NCI-H2029 treated with DMSO at 0.1 percent for 48 hours (cell line): ENCODE measurements at regions not wholly inside any gene's neighbourhood (a gene's known extent, or its start where the extent isn't known, plus 50 kb on each side); places are given as distances from the start of the nearest gene placed in this dataset.

Experiments
- DNase-seq: peaks from one replicate; lab custom pipeline; 2025; lab: John Stamatoyannopoulos, UW

DNA sequence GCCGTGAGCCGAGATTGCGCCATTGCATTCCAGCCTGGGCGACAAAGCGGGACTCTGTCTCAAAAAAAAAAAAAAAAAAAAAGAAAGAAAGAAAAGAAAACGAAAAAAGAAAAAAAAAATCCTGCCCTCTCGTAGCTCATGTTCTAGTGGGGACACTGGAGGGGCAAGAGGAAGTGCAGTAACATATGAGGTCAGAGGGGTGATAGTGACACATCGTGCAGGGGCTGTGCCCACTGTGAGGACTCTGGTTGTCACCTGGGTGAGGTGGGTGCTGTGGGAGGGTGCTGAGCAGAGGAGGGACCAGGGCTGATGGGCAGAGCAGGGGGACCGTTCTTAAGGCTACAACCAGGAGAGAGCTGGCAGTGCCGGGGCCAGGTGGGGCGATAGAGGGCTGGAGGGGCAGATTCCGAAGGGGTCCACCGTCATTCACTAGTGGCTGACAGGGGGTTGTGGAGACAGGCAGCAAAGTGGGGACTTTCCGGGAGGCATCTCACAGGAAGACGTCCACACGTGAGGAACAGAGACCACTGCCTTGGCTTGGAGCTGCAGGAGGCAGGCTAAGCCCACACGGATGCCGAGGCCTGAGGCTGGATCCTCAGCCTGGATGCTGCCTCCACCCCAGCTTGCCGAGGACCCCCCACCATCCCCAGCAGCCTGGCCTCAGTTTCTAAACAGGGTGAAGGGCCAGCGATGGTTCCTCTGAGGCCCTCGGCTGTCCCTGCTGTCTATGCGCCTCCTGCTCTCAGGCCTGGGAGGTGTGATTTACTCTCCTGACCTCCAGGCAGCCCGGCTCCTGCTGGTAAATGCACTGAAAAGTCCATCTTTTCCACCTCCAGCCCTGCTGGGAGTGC lies 154.3 kb upstream of the IQSEC1 start:
- no peak for DNase-seq

GRCh38 chr3:13224967-13225366 lies 151.7 kb upstream of the IQSEC1 start:
- no peak for DNase-seq

- DNase-seq: no peak
These were observed 150.5 kb upstream of the IQSEC1 start for GRCh38 chr3:13223574-13224237.

DNA sequence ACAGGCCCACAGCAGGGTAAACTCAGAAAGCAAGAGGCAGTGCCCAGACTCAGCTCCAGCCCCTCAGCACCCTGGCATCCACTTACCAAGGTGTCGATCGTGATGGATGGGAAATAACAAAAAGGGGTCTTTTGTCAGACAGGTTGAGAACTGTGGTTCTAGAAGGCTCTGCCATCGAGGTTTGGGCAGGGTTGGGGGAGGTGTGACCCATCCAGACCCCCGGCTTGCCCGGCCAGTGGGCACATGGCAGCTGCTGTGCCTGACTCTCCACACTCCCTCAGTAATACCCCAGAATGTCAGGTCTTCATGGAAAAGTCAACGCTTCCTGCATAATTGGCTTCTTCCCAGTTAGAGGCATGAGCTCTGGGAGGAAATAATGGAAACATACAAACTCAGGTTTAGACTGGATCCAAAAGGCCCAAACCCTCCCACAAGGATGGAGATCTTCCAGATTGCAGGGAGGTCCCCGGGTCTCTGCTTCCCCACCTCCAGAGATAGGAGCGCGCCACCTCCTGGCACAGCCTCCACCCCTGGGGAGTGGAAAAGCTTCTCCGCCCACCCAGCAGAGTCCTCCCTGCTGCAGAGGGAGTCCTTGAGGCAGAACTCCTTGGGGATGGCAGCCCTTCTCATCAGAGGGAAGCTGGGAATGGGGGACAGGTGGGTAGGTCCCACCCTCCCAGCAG lies 149.8 kb upstream of the IQSEC1 start:
- DNase-seq: no peak

DNA sequence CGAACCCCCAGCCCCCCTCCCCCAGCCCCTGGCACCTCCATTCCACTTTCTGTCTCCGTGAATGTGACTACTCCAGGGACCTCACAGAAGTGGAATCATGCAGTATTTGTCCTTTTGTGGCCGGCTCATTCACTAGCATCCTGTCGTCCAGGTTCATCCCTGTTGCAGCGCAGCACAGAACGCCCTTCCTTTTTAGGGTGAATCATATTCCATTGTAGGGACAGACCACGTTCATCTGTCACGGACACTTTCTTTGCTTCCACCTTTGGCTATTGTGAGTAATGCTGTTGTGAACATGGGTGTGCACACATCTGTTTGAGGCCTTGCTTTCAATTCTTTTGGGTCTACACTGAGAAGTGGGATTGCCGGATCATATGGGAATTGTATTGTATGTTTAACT lies 148.9 kb upstream of the IQSEC1 start:
- no peak for DNase-seq

- DNase-seq: no peak
These were observed 148.3 kb upstream of the IQSEC1 start for GRCh38 chr3:13221491-13222061.

- no peak for DNase-seq
These were observed 147.8 kb upstream of the IQSEC1 start for GRCh38 chr3:13220991-13221390.

DNA sequence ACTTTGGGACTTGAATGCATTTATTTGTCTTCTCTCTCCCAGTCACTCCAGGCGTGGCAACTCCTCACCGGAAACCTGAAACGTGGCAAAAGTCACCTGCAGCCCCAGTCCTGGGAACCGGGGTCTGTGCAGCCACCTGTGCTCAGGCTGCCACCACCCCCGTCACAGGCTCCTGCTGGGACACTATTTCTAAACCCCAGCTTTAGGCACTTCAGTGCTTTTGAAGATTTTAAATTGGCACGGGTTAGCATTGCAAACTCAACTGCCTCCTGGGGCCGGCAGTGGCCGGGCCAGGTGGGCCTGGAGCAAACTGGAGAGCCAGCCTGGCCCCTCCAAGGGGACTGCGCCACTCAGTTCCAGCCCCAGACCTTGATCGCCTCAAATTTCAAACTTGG lies 146.7 kb upstream of the IQSEC1 start:
- DNase-seq: no peak

GRCh38 chr3:13219077-13219901 lies 146.1 kb upstream of the IQSEC1 start:
- DNase-seq: no peak

- DNase-seq: no peak
These were observed 145.3 kb upstream of the IQSEC1 start for GRCh38 chr3:13218541-13218908.

- DNase-seq: no peak
These were observed 144.7 kb upstream of the IQSEC1 start for GRCh38 chr3:13217736-13218540.

- DNase-seq: no peak
These were observed 144.0 kb upstream of the IQSEC1 start for GRCh38 chr3:13217253-13217652.

DNA sequence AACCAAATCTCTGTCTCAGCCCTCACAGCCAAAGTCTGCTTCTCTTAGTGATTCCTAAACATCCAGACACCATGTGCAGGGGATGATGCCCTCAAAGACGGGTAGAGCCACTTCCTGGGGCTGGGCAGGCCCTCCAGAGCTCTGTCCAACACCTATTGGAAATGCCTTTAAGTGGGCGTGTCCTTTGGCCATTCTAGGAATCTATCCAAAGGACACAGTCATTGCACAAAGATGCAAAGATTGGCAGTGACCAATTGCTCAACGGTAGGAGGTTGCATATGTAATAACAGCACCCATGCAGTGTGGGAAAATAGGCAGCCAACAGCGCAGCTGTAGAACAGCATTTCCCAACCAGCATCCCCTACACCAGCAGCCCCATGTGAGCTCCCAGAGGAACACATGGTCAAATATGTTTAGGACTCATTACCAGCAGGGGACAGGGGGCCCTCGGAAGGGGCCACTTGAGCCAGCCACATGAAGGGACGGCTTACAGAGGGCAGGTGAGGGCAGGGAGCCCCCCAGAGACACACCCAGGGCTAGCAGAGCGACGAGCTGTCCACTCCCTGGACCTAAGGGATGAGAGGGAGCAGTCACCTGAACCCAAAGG lies 142.8 kb upstream of the IQSEC1 start:
- no peak for DNase-seq

- no peak for DNase-seq
These were observed 141.7 kb upstream of the IQSEC1 start for GRCh38 chr3:13214847-13215472.

GRCh38 chr3:13213911-13214846 lies 140.9 kb upstream of the IQSEC1 start:
- no peak for DNase-seq

DNA sequence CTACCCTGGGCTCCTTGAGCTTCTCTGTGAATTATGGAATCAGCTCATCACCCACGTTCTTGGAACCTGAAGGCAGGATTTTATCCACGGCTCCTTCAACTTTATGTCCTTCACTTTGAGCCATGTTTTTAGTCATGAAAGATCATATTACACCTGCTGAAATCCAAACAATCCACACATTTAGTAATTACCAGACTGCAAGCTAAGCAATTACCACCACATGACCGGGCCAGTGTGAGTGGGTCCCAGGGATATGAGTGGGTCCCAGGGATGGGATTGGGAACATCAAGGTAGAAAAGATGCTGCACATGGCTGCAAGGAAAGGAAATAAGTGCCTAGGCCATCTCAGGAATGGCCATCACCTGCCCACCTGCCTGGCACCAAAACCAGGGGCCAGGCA lies 140.3 kb upstream of the IQSEC1 start:
- DNase-seq: no peak

GRCh38 chr3:13211605-13212210 lies 138.5 kb upstream of the IQSEC1 start:
- no peak for DNase-seq

DNA sequence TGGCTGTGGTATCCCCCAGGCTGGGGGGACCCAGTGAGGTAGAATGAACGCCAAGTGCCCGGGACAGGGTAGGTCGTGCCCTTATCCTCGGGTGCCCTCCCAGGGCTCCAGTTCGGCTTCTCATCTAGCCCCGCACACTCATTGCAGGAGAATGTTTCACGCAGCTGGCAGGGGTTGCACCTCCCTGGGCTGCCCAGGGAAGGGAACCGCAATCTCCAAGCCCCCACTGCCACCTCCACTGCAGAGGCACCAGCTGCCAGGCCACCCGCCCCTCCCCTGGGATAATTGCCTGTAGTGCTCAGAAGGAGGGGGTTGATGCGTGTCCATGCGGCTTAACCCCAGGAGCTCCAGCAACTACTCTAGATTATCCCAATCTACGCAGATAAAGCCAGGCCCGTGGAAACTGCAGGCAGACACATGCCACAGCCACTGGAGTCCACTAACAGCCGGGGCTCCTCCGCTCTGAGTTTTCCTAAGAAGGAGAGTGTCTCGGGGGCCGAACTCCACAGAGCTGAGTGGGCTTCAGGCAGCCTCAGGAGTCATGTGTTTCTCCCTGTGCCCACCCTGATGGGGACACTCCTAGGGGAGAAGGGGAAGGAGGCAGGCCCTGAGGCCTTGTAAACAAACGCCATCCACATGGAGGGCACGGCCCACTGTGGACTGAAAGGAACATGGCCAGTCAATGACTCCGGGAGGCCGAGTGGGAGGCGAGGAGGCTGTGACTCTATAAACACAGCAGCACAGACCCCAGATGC lies 137.2 kb upstream of the IQSEC1 start:
- no peak for DNase-seq
